ENCODE measurements at regions not wholly inside any gene's neighbourhood (a gene's known extent, or its start where the extent isn't known, plus 50 kb on each side); places are given as distances from the start of the nearest gene placed in this dataset.

GRCh38 chr14:87542288-87542687 lies 450.7 kb downstream of the GALC start:
- TF ChIP-seq, protein P1, sequence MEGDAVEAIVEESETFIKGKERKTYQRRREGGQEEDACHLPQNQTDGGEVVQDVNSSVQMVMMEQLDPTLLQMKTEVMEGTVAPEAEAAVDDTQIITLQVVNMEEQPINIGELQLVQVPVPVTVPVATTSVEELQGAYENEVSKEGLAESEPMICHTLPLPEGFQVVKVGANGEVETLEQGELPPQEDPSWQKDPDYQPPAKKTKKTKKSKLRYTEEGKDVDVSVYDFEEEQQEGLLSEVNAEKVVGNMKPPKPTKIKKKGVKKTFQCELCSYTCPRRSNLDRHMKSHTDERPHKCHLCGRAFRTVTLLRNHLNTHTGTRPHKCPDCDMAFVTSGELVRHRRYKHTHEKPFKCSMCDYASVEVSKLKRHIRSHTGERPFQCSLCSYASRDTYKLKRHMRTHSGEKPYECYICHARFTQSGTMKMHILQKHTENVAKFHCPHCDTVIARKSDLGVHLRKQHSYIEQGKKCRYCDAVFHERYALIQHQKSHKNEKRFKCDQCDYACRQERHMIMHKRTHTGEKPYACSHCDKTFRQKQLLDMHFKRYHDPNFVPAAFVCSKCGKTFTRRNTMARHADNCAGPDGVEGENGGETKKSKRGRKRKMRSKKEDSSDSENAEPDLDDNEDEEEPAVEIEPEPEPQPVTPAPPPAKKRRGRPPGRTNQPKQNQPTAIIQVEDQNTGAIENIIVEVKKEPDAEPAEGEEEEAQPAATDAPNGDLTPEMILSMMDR (conservative IDR thresholded peaks at IDR 0.05; ENCODE audit: low read depth in 2 of 2) = no peak
- TF ChIP-seq POLR2AphosphoS5 (IDR thresholded peaks at IDR 0.05; ENCODE audit: low read depth) (no peak), CREB1 (CRISPR knock-in tag; IDR thresholded peaks at IDR 0.05; ENCODE audit: low read depth) (no peak), EZH2 (IDR thresholded peaks at IDR 0.05; ENCODE audit: low read depth, unreplicated experiment) (no peak), REST (IDR thresholded peaks at IDR 0.05; ENCODE audit: unreplicated experiment) (no peak), ETS1 (IDR thresholded peaks at IDR 0.05) (no peak), EZH2phosphoT487 (IDR thresholded peaks at IDR 0.05; ENCODE audit: unreplicated experiment) (no peak), JUNB (IDR thresholded peaks at IDR 0.05; ENCODE audit: unreplicated experiment) (no peak), STAT1 (IDR thresholded peaks at IDR 0.05; ENCODE audit: unreplicated experiment) (no peak), ZNF114 (CRISPR knock-in tag; IDR thresholded peaks at IDR 0.05) (no peak)

Measured in GM23338 (cell line).